ENCODE measurements at regions not wholly inside any gene's neighbourhood (a gene's known extent, or its start where the extent isn't known, plus 50 kb on each side); places are given as distances from the start of the nearest gene placed in this dataset.
"Not testable (repeated sequence)": the region's sequence is repeated elsewhere in the genome, so short reads cannot be mapped to it uniquely, and the experiment has no call there.

DNA sequence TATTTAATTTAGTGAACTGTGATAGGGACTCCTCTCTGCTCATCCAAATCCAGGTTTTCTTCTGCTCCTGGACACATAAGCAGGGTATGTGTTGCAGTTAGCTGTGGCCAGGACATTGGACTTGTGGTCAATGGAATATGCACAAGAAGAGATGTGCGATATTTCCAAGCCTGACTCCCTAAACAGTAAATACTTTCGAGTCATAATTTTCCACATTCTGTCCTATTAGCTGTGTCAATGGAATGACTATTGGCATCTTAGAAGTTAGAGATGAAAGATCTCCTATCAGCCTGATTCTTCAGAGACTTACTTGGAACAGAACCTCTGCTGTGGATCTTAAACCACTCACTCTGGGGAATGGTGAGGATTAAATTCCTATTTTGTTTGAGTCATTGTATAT, 771.0 kb downstream of the EFNB2 start:
- no peak for DNase-seq

DNA sequence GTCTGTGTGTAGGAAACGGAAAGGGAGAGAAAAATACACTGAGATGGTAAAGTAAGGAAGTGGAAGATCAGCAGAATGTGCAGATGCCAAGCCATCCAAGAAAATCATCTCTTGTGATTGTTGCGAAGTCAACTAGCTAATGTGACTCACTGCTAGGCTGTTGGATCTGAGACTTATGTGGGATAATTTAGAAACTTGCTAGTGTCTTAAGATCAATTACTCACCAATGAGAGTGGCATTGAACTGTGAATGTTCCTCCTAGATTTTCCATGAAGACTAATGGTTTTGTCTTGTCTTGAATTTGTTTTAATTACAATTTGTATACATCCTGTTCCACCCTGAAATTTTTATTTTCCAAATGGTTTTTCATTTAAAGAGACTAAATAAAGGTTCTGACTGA, 771.6 kb downstream of the EFNB2 start:
- DNase-seq: no peak

DNA sequence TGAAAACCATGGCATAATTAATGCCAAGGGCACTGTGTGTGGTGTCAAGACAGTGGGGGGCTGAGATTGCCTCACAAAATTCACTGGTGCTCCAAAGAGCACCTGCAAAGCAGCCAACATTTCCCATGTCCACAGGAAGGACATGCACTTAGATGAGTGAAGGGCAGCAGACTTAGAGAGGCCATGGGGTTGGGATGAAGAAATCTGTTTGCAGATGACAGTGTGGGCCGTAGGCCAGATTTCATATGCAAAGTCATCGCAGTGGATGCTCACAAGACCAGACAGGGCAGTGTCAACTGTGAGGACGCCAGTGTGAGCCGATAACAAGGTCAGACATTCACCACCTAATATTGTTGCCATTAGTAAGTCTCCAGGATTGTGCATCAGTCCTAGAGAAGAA, 773.4 kb downstream of the EFNB2 start:
- no peak for DNase-seq

DNA sequence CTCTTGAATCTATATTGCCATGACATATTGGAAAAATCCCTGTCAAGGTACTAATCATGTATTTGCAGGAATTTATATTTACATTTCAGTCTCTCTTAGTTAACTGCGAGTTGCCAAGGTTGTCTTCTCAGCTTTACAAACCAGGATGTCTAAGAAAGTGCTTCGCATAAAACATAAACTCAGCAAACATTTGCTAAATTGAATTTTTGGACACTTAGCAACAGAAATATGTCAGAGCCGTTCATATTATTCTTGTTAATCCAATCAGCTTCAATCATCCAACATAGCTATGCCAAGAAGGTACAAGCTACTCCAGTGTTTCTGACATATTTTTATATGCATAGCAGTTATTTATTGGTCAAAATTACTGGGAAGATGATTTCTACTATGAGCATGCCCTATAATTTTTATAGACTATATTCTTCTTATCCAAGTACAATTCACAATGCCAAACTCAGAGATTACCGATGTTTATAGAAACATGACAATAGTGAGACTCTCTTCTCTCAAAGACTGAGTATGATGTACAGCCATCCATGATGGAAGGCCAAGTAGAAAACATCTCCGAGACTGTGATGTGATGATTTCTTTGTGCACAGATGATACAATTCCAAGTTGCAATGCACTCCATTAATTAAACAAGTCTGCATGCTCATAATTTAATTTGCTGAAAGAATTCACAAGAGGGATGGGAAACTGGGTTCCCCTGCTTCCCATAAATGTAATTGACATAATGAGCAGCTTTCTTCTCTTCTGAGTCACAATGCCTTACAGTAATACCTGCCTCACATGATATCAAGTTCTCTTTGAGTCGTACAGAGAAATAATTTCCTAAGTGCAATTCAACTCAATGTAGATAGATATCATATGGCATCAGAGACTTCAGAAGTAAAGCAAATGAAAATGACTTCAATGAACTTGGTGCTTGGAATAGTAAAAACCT, 776.3 kb downstream of the EFNB2 start:
- no peak for DNase-seq

DNA sequence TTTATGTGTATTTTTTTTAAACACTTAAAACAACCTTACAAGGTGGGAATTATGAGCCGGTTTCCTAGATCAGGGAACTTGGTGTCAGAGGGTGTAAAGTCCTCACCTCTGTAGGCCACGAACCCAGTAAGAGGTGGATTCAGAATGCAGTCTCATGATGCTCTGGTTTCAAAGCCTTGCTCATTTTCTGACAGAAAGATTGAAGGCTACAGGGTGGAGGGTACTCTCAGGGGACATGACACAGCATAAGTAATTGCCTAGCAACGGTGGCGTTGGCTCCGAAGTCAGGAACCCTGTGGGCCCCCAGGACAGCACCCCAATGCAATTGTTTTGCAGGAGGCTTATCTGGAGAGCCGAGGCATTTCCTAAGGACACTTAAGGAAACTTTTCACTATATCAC, 794.7 kb downstream of the EFNB2 start:
- DNase-seq: no peak

DNA sequence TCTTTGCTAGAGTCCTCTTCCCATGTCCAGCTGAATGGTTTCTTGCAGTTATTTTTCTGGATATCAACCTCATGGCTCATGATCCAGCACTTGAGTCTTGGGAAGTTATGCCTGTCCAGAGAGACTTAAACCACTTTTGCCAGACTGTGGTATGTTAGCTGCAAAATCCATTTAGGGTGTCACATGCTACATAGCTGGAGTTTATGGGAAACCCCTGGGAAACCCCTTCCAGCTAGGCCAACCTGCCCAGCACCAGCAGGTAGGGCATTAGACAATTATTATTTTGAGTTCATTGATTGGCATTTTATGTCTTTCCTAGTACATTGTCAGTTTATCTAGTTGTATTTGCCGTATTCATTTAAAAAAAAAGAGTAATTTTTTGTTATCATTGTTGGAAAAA, 797.8 kb downstream of the EFNB2 start:
- DNase-seq: no peak

DNA sequence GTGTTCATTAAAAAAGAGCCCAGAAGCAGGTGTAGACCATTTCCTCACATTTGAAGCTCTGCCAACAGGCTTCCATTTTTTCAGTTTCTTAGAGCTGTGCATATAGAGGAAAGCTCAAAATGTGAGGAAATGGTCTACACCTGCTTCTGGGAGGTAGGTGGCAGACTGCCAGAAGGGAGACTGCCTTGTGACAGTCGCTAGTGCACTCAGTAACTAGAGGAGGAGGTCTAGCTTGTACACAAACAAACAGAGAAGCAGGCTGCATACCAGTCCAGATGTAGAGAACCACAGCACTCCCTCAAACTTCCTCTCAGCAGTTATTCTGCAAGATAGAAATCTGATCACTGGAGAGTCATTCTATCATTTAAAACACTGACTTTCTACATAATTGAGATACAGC, 800.2 kb downstream of the EFNB2 start:
- DNase-seq: no peak

DNA sequence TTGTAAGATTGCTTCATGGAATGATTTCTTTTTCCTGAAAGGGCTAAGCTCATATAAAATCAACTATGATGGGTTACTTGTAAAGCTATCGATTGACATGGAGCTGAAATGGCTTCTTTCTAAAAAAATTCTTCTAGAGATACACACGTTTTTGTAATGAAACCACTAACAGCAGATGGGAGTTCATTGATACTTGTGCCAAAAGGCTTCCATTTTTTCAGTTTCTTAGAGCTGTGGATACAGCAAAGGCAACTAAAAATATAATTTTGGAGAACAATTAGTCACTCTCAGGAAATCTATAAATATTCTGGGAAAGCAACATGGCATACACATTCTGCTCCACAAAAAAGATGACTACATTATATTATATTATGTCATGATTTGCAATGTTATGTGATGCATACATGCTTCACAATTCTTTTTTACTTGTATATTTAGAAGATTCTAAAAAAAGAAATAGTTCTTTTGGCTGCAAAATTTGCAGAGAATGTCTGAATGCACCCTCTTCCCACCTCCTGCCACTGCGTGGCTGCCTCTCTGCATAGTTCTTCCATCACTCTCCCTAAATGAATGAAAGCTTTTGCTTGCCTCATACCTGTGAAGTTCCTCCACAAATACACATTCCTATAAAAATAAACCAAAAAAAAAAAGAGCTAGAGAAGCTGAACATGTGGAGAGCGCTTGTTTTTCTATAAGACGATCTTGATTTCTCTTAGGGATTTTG, 802.5 kb downstream of the EFNB2 start:
- DNase-seq: no peak

DNA sequence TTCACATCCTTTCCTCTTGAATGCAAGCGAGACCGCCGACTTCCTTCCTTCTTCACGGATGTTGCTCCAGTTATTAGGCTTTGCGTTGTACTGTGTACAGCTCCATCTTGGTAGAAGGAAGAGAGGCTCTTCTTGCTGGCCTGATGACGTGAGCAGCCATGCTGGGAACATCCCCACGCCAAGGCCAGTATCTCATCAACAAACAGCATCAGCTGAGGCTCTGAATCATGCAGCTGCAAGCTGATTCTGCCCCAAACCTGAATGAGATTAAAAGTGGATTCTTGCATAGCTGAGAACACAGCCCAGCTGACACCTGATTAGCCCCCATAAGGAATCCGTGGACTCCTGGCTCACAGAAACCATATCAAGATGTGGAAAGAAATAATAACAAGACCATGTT, 809.6 kb downstream of the EFNB2 start:
- DNase-seq: no peak

DNA sequence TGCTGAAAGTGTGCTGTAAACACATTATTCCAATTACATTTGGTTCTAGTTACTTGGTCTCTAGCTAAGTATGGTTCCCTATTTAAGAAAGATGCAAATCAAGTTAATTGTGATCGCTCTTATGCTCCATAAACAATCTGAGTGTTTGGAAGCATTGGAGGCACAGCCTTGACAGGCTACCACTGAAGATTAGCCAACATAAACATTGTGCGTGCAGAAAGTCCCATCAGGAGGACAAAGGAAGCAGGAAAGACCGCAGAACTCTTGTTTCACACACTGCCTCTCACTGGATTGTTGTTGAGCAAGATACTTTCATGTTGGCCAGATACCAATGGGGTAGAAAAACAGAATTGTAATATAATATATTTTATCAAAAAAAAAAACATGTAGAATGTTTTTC, 814.4 kb downstream of the EFNB2 start:
- DNase-seq: no peak

DNA sequence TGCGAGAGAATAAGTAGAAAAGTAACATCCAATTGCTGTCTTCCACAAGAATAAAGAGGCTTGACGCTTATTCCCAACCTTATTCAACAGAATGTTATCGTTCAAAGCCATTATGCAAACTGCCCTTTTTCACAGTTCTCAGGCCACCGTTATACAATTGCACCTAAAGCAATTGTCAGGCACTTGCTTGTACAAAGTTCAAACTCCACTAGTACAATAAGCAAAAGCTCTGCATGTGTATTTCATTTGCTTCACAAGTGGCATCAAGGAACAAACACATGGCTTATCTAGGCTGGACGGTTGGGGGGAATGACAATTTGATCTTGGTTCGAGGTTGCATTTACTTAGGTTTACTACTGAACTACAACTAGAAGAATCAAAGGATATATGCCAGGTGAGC, 815.6 kb downstream of the EFNB2 start:
- no peak for DNase-seq

DNA sequence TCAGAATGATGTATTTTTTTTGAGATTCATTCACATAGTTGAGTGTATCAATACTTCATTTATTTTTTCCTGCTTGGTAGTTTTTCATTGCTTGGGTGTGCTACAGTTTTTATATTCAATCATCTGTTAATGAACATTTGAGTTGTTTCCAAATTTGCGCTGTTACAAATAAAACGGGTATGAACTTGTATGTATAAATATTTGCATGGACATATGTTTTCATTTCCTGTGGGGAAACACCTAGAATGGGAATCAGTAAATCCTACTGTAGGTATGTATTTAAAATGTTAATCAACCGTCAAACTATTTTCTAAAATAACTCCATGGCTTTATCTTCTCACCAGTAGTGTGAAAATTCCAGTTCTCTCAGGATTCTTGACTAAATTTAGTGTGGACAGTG, 826.3 kb downstream of the EFNB2 start:
- no peak for DNase-seq

DNA sequence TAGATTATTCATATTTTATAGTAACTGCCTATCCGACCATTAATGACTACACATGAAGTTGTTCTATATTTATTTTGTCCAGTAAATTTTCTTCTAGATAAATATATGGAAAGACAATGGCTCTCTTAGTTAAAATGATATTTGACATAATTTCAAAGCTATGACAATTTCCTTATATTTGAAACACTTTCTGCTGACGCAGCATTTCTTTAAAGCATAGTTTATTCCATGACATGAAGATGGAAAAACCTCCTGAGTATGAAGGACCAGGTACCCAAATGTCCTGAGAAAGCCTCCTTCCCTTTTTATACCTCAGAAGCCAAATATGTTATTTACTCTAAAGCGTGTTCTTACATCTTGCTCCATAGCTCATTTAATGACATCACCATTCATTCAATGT, 831.6 kb downstream of the EFNB2 start:
- no peak for DNase-seq

DNA sequence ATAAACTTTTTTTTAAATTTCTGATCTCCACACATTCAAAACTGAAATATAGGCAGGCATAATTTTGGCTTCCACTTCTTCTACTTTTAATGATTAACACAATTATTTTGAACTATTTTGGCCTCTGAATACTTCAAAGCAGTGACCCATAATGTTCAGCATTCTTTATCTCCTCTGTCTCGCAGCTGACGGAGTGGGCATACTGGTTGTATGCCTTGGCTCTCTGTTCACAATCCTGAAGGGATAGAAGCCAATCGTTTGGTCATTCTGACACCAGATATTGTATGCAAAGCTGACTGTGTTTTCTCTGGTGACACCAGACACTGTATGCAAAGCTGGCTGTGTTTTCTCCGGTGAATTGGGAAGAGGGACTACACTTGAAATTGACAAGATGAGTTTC, 833.0 kb downstream of the EFNB2 start:
- DNase-seq: no peak

DNA sequence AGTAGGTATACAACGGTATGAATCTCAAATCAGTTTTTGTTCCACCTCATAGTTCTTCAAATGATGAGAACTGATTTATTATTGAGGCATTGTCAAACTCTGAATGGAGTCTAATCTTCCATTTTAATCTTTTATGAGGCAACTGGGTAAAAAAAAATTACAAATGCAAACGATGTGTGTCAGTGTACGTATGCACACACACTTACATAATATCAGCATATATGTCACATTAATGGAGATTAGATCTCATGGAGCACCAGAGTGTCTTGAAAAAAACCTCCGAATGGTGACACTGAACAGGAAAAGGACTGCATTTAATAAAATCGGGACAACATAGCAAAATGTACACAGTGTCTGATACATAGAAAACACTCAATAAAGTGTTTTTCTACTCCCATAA, 842.7 kb downstream of the EFNB2 start:
- DNase-seq: no peak

DNA sequence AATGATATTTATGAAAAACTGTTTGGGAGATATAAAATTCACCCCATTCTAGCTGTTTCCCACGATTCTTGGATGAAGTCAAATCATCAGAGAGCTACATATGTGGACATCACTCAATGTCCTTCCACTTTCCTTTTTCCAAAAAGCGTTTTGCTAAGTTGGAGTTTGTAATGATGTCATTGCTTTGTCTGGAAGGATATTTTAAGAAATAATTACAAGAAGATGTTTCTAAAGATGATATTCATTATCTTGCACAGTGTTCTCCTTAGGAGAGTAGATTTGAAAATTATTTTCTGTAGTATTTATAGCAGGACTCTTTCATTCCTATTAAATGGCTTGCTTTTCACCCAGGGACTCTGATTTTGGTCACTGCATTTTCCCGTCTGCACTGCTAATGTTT, 851.2 kb downstream of the EFNB2 start:
- no peak for DNase-seq

DNA sequence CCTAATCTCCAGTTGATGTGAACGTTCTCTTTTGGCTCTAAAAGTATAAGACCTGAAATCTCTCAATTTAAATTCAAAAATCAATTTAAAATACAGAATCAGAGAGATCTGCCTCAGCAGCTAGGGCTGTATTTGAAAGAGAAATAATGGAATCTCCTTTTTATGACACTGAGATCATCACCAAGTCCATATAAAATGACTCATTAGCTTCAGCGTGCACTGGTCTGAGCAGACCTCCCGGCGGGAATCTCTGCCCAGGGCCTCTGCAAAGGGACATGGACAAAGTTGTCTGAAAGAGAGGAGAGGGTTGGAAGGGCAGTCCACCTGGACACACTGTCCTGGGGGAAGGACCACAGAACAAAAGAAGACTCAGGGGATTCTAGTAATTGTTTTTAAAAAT, 855.6 kb downstream of the EFNB2 start:
- no peak for DNase-seq

DNA sequence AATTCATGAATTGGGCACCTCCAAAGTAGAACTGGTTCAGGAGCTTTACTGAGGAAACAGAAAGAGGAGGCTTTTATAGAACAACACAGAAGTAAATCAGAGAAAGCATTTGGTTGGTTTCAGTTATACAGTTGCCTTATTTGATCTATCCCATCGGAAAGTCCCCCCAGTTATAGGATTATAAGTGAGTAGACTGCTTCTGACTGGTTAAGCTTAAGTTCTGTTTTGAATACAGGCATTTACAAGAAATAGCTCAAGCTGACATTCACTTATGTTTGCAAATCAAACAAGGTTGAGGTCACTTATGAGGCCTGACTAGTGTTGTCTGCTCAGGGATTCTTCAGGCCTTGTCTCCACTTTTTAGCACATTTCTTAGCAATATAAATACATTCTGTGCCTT, 857.4 kb downstream of the EFNB2 start:
- DNase-seq: no peak

DNA sequence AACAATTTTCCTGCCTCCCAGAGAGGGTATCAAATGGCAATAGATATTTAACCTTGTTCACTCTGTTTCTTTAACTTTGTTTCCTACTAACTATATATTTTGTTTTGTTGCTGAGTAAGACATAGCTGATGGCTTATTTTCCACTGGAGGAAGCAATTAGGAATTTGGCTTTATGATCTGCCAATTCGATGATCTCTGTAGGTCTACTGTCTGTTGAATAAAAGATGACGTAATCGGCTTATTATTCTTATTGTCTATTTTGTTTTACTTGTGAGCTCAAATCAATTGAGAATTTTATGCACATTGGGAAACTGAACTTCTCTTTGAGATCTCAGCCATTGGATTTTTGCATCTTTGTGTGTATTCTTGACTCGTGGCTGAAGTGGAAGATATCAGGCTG, 862.6 kb downstream of the EFNB2 start:
- DNase-seq: no peak

DNA sequence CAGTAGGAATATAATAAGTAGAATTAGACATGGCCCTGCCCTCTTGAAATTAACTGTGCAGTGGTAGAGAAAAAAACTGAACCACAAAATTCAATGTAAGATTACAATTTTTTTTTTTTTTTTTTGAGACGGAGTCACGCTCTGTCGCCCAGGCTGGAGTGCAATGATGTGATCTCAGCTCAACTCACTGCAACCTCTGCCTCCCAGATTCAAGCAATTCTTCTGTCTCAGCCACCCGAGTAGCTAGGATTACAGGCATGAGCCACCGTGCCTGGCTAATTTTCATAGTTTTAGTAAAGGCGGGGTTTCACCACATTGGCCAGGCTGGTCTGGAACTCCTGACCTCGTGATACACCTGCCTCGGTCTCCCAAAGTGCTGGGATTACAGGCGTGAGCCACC, 864.3 kb downstream of the EFNB2 start:
- DNase-seq: not testable (repeated sequence)

DNA sequence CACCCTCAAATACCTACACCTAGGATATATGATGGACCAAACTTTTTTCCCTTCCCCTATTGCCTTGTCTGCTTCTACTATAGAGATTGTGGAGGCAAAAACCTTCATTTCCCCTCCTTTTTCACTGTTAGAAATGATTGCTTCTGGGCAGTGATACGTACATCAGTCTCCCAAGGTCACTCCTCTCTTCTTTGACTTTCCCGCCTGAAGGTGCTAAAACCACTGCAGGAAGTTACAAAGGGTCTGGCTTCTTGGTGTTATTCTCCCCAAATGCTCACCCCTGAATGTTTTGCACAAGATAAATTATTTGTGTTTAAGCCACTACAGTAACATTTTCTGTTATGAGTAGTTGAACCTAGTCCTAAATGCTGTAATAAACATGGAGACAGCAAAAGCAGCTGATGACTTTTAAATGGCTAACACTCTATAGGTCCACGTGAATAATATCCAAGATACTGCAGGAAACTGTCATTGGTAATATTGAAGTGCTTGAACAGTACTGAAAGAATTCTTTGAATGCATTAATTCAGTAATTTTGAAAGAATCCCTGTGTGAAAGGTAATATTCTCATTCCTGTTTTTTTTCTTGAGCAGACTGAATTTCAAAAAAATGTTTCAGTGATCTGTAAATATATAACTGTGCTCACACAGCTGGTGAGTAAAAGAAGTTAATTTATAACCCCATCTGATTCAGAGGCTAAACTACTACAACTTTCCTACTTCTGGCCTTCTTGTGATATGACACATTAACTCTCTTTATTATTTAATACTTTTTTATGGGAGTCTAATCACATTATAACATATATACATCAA, 865.1 kb downstream of the EFNB2 start:
- DNase-seq: no peak

DNA sequence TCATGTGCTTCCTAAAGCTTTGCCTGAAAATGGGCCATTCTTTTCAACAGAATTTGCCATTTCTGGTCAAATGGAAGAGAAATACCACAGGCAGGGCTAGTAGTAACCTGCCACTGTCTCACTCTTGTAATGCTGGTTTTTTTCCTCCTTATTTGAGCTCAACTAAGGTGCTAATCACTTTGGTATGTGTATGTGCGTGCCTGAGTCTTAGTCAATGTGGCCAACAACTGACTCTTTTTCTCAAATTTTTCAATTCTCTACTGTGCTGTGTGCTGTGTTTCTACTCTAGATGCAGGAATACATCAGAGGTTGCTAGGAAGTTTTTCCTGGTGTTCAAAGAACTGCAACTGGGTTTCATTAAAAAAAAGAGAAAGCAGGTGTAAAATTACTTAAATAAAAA, 870.2 kb downstream of the EFNB2 start:
- DNase-seq: no peak

DNA sequence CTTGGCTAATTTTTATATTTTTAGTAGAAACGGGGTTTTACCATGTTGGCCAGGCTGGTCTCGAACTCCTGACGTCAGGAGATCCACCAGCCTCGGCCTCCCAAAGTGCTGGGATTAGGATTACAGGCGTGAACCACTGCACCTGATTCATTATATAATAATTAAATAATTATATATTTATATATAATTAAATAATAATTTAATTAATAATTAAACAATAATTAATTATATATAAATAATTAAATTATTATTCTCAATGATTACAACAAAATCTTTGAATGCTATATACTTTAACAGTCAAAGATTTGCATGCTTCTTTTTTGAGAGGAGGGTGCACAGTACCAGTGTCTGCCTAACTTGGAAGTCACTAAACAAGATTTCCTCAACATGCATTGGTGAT, 872.3 kb downstream of the EFNB2 start:
- DNase-seq: no peak

DNA sequence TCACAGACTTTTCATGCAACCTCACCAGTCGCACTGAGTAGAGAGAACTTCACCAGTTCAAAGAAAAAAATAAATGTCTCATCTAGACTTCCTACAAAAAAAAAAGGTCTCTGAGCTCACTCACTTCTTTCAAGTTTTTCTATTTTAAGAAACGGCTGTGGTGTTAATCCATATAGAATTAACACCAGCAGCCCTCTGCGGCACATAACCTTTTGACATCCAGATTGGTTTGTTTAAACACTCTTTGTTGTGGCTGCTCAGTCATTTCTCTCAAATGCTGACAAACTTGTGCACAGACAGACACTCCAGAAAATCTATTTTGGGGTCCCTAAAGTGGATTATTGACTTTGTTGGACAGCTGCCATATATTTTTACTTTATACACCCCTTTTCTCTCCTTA, 874.9 kb downstream of the EFNB2 start:
- DNase-seq: no peak
